Stimulated activated naive B cell treated with anti-CD40 and anti-IgM and Interleukin-4, amounts not matched to agents 10 μg/mL and 1 μg/mL and 100 μg/mL, for 72 hours (primary cell): ENCODE measurements at regions not wholly inside any gene's neighbourhood (a gene's known extent, or its start where the extent isn't known, plus 50 kb on each side); places are given as distances from the start of the nearest gene placed in this dataset.
A peak's percentile ranks its signal among the peaks of the same experiment; 100 is the strongest.

ENCODE experiments used
- ATAC-seq, 2 donors: fragments of 150-1000 bp; cut with Tn5 transposase; replicated peaks; 2 replicates each; pipeline ENCODE4 v1.10.0; 2021; ENCODE audit warnings: moderate library complexity in 1 of 2
- DNase-seq: peaks from one replicate; pipeline ENCODE4 v3.0.0; 2021
- H3K27ac Mint-ChIP-seq: one replicate; pipeline ENCODE4 v1.8.0; 2022; ENCODE audit warnings: mild to moderate bottlenecking, mixed read lengths
- H3K27me3 Mint-ChIP-seq, 2 donors: one replicate each; pipeline ENCODE4 v1.8.0; 2022; ENCODE audit warnings: mixed read lengths in 2 of 2
- H3K36me3 Mint-ChIP-seq, 2 donors: one replicate each; pipeline ENCODE4 v1.8.0; 2022; ENCODE audit warnings: mixed read lengths in 2 of 2, mild to moderate bottlenecking in 1 of 2
- H3K4me1 Mint-ChIP-seq, 2 donors: one replicate each; pipeline ENCODE4 v1.8.0; 2022; ENCODE audit warnings: mixed read lengths in 2 of 2, mild to moderate bottlenecking in 1 of 2
- H3K4me3 Mint-ChIP-seq, 2 donors: one replicate each; pipeline ENCODE4 v1.8.0; 2022; ENCODE audit warnings: mild to moderate bottlenecking in 2 of 2, mixed read lengths in 2 of 2, moderate library complexity in 1 of 2
- H3K9me3 Mint-ChIP-seq, 2 donors: one replicate each; pipeline ENCODE4 v1.8.0; 2022; ENCODE audit warnings: mixed read lengths in 2 of 2, mild to moderate bottlenecking in 1 of 2

GRCh38 chr17:79389896-79390295, 221.0 kb downstream of the RBFOX3 start:
- Mint-ChIP-seq H3K4me1 (peaks cover 3 to 13% of the 10 kb centered on the region in 2 donors), H3K36me3 (no peaks in the 10 kb centered on the region), H3K27ac (no peak overlapping the region), H3K4me3 (no peak overlapping the region), H3K27me3 (peaks cover 57 to 64% of the 10 kb centered on the region in 2 donors), H3K9me3 (peaks cover 4 to 5% of the 10 kb centered on the region in 2 donors)
- no peak for ATAC-seq
- no peak for DNase-seq

- no peak overlapping the region for H3K27ac Mint-ChIP-seq
- H3K4me3 Mint-ChIP-seq: no peak overlapping the region
- H3K4me1 Mint-ChIP-seq: peaks cover 3 to 13% of the 10 kb centered on the region in 2 donors
- ATAC-seq (peak; percentile 72 to 77), DNase-seq (peak; percentile 21)
- H3K27me3 Mint-ChIP-seq: peaks cover 48 to 53% of the 10 kb centered on the region in 2 donors
- H3K9me3 Mint-ChIP-seq: peaks cover 4 to 5% of the 10 kb centered on the region in 2 donors
- H3K36me3 Mint-ChIP-seq: no peaks in the 10 kb centered on the region
Measured at GRCh38 chr17:79388556-79389295, 222.1 kb downstream of the RBFOX3 start.

- DNase-seq (no peak), ATAC-seq (no peak)
- Mint-ChIP-seq H3K36me3 (no peaks in the 10 kb centered on the region), H3K27me3 (peaks cover 39 to 52% of the 10 kb centered on the region in 2 donors), H3K4me1 (peaks cover 3 to 13% of the 10 kb centered on the region in 2 donors), H3K9me3 (peaks cover 4 to 5% of the 10 kb centered on the region in 2 donors), H3K4me3 (no peak overlapping the region), H3K27ac (no peak overlapping the region)
Measured at GRCh38 chr17:79387783-79388182, 223.1 kb downstream of the RBFOX3 start.

GRCh38 chr17:79385962-79386563, 224.8 kb downstream of the RBFOX3 start:
- peaks cover 23 to 43% of the 10 kb centered on the region in 2 donors for H3K27me3 Mint-ChIP-seq
- H3K4me3 Mint-ChIP-seq: no peak overlapping the region
- peaks cover 3 to 6% of the 10 kb centered on the region in 2 donors for H3K4me1 Mint-ChIP-seq
- no peaks in the 10 kb centered on the region for H3K36me3 Mint-ChIP-seq
- DNase-seq (no peak), ATAC-seq (no peak)
- H3K9me3 Mint-ChIP-seq: peaks cover 4 to 5% of the 10 kb centered on the region in 2 donors
- H3K27ac Mint-ChIP-seq: no peak overlapping the region

- Mint-ChIP-seq H3K9me3 (peaks cover 4 to 5% of the 10 kb centered on the region in 2 donors), H3K36me3 (no peaks in the 10 kb centered on the region), H3K27ac (no peak overlapping the region), H3K4me1 (no peaks in the 10 kb centered on the region), H3K4me3 (no peak overlapping the region), H3K27me3 (peaks cover 7 to 48% of the 10 kb centered on the region in 2 donors)
- DNase-seq (no peak), ATAC-seq (no peak)
Measured at GRCh38 chr17:79382313-79382712, 228.5 kb downstream of the RBFOX3 start.

GRCh38 chr17:79379700-79380445, 231.0 kb downstream of the RBFOX3 start:
- Mint-ChIP-seq H3K36me3 (no peaks in the 10 kb centered on the region), H3K4me1 (no peaks in the 10 kb centered on the region), H3K27ac (no peak overlapping the region), H3K4me3 (no peak overlapping the region), H3K9me3 (no peaks in the 10 kb centered on the region), H3K27me3 (peaks cover 29 to 68% of the 10 kb centered on the region in 2 donors)
- no peak for DNase-seq
- no peak for ATAC-seq

GRCh38 chr17:79377230-79377786, 233.5 kb downstream of the RBFOX3 start:
- H3K9me3 Mint-ChIP-seq: no peaks in the 10 kb centered on the region
- ATAC-seq: no peak

GRCh38 chr17:79374807-79375206, 236.0 kb downstream of the RBFOX3 start:
- ATAC-seq (no peak), DNase-seq (no peak)
- Mint-ChIP-seq H3K27me3 (peaks cover 45 to 82% of the 10 kb centered on the region in 2 donors), H3K9me3 (no peaks in the 10 kb centered on the region), H3K36me3 (no peaks in the 10 kb centered on the region), H3K4me3 (no peak overlapping the region), H3K4me1 (peaks cover 0 to 19% of the 10 kb centered on the region in 2 donors), H3K27ac (no peak overlapping the region)

More at GRCh38 chr17:79377230-79377786, 233.5 kb downstream of the RBFOX3 start:
- no peak for DNase-seq
- Mint-ChIP-seq H3K4me3 (no peak overlapping the region), H3K36me3 (no peaks in the 10 kb centered on the region), H3K27me3 (peaks cover 39 to 82% of the 10 kb centered on the region in 2 donors), H3K27ac (no peak overlapping the region), H3K4me1 (peaks cover 0 to 10% of the 10 kb centered on the region in 2 donors)

- Mint-ChIP-seq H3K36me3 (no peaks in the 10 kb centered on the region), H3K9me3 (no peaks in the 10 kb centered on the region), H3K4me3 (no peak overlapping the region)
Measured at GRCh38 chr17:79374087-79374689, 236.7 kb downstream of the RBFOX3 start.

GRCh38 chr17:79372470-79373238, 238.2 kb downstream of the RBFOX3 start:
- H3K27me3 Mint-ChIP-seq: peaks cover 47 to 80% of the 10 kb centered on the region in 2 donors
- DNase-seq (no peak), ATAC-seq (no peak)
- peaks cover 0 to 19% of the 10 kb centered on the region in 2 donors for H3K4me1 Mint-ChIP-seq
- H3K27ac Mint-ChIP-seq: no peak overlapping the region
- no peaks in the 10 kb centered on the region for H3K9me3 Mint-ChIP-seq
- no peaks in the 10 kb centered on the region for H3K36me3 Mint-ChIP-seq
- H3K4me3 Mint-ChIP-seq: no peak overlapping the region

More at GRCh38 chr17:79374087-79374689, 236.7 kb downstream of the RBFOX3 start:
- Mint-ChIP-seq H3K27me3 (peaks cover 47 to 82% of the 10 kb centered on the region in 2 donors), H3K4me1 (peaks cover 0 to 19% of the 10 kb centered on the region in 2 donors), H3K27ac (no peak overlapping the region)
- no peak for DNase-seq
- ATAC-seq: no peak

- DNase-seq (no peak), ATAC-seq (no peak)
- H3K4me3 Mint-ChIP-seq: no peak overlapping the region
- H3K4me1 Mint-ChIP-seq: peaks cover 0 to 19% of the 10 kb centered on the region in 2 donors
- H3K27ac Mint-ChIP-seq: no peak overlapping the region
- peaks cover 48 to 83% of the 10 kb centered on the region in 2 donors for H3K27me3 Mint-ChIP-seq
- no peaks in the 10 kb centered on the region for H3K36me3 Mint-ChIP-seq
- no peaks in the 10 kb centered on the region for H3K9me3 Mint-ChIP-seq
Measured at GRCh38 chr17:79371984-79372383, 238.9 kb downstream of the RBFOX3 start.

- no peaks in the 10 kb centered on the region for H3K9me3 Mint-ChIP-seq
Measured at GRCh38 chr17:79370594-79370993, 240.3 kb downstream of the RBFOX3 start.

GRCh38 chr17:79370126-79370525, 240.7 kb downstream of the RBFOX3 start:
- H3K9me3 Mint-ChIP-seq: no peaks in the 10 kb centered on the region
- no peak overlapping the region for H3K4me3 Mint-ChIP-seq
- peaks cover 38 to 85% of the 10 kb centered on the region in 2 donors for H3K27me3 Mint-ChIP-seq
- peaks cover 0 to 19% of the 10 kb centered on the region in 2 donors for H3K4me1 Mint-ChIP-seq
- H3K27ac Mint-ChIP-seq: no peak overlapping the region
- ATAC-seq (no peak), DNase-seq (no peak)
- no peaks in the 10 kb centered on the region for H3K36me3 Mint-ChIP-seq

More at GRCh38 chr17:79370594-79370993, 240.3 kb downstream of the RBFOX3 start:
- H3K36me3 Mint-ChIP-seq: no peaks in the 10 kb centered on the region
- H3K27ac Mint-ChIP-seq: no peak overlapping the region
- no peak for DNase-seq
- peaks cover 0 to 19% of the 10 kb centered on the region in 2 donors for H3K4me1 Mint-ChIP-seq
- H3K27me3 Mint-ChIP-seq: peaks cover 41 to 85% of the 10 kb centered on the region in 2 donors
- H3K4me3 Mint-ChIP-seq: no peak overlapping the region
- no peak for ATAC-seq
